Activated naive CD4-positive, alpha-beta T cell treated with anti-CD3 and anti-CD28 coated beads, Interleukin-2, amount 50 U/mL, for 24 hours (primary cell): ENCODE measurements at regions not wholly inside any gene's neighbourhood (a gene's known extent, or its start where the extent isn't known, plus 50 kb on each side); places are given as distances from the start of the nearest gene placed in this dataset.
A peak's percentile ranks its signal among the peaks of the same experiment; 100 is the strongest.

ENCODE experiments used
- H3K27ac Mint-ChIP-seq: one replicate; pipeline ENCODE4 v1.8.0; 2021; ENCODE audit warnings: mild to moderate bottlenecking, mixed read lengths
- H3K27me3 Mint-ChIP-seq: one replicate; pipeline ENCODE4 v1.8.0; 2021; ENCODE audit warnings: mixed read lengths
- H3K36me3 Mint-ChIP-seq: one replicate; pipeline ENCODE4 v1.8.0; 2021; ENCODE audit warnings: mixed read lengths
- H3K4me1 Mint-ChIP-seq: one replicate; pipeline ENCODE4 v1.8.0; 2021; ENCODE audit warnings: mixed read lengths
- H3K4me3 Mint-ChIP-seq: one replicate; pipeline ENCODE4 v1.8.0; 2021; ENCODE audit warnings: mild to moderate bottlenecking, mixed read lengths
- H3K9me3 Mint-ChIP-seq: one replicate; pipeline ENCODE4 v1.8.0; 2021; ENCODE audit warnings: mixed read lengths

- Mint-ChIP-seq H3K9me3 (no peaks in the 10 kb centered on the region), H3K27me3 (peaks cover 1% of the 10 kb centered on the region), H3K27ac (no peak overlapping the region), H3K4me3 (no peak overlapping the region), H3K36me3 (no peaks in the 10 kb centered on the region), H3K4me1 (no peaks in the 10 kb centered on the region)
Measured at GRCh38 chr2:239516286-239516953, 115.6 kb upstream of the HDAC4 start.

GRCh38 chr2:239514754-239515530, 114.1 kb upstream of the HDAC4 start:
- Mint-ChIP-seq H3K9me3 (no peaks in the 10 kb centered on the region), H3K4me3 (no peak overlapping the region), H3K27me3 (no peaks in the 10 kb centered on the region)

GRCh38 chr2:239512054-239512453, 111.2 kb upstream of the HDAC4 start:
- H3K4me1 Mint-ChIP-seq: no peaks in the 10 kb centered on the region
- H3K4me3 Mint-ChIP-seq: no peak overlapping the region
- no peaks in the 10 kb centered on the region for H3K9me3 Mint-ChIP-seq
- no peaks in the 10 kb centered on the region for H3K36me3 Mint-ChIP-seq
- H3K27ac Mint-ChIP-seq: no peak overlapping the region
- H3K27me3 Mint-ChIP-seq: no peaks in the 10 kb centered on the region

More at GRCh38 chr2:239514754-239515530, 114.1 kb upstream of the HDAC4 start:
- Mint-ChIP-seq H3K36me3 (no peaks in the 10 kb centered on the region), H3K27ac (no peak overlapping the region), H3K4me1 (no peaks in the 10 kb centered on the region)

- Mint-ChIP-seq H3K4me3 (no peak overlapping the region), H3K36me3 (no peaks in the 10 kb centered on the region), H3K27me3 (no peaks in the 10 kb centered on the region), H3K4me1 (no peaks in the 10 kb centered on the region), H3K9me3 (no peaks in the 10 kb centered on the region), H3K27ac (no peak overlapping the region)
Measured at GRCh38 chr2:239509373-239510143, 108.7 kb upstream of the HDAC4 start.

GRCh38 chr2:239508261-239508660, 107.4 kb upstream of the HDAC4 start:
- H3K27ac Mint-ChIP-seq: no peak overlapping the region
- no peaks in the 10 kb centered on the region for H3K4me1 Mint-ChIP-seq
- no peaks in the 10 kb centered on the region for H3K36me3 Mint-ChIP-seq
- no peaks in the 10 kb centered on the region for H3K27me3 Mint-ChIP-seq
- no peak overlapping the region for H3K4me3 Mint-ChIP-seq
- H3K9me3 Mint-ChIP-seq: no peaks in the 10 kb centered on the region

- Mint-ChIP-seq H3K4me3 (no peak overlapping the region), H3K36me3 (no peaks in the 10 kb centered on the region), H3K4me1 (no peaks in the 10 kb centered on the region), H3K9me3 (no peaks in the 10 kb centered on the region), H3K27ac (no peak overlapping the region), H3K27me3 (no peaks in the 10 kb centered on the region)
Measured at GRCh38 chr2:239507576-239508258, 106.9 kb upstream of the HDAC4 start.

- Mint-ChIP-seq H3K4me3 (no peak overlapping the region), H3K27ac (no peak overlapping the region), H3K27me3 (no peaks in the 10 kb centered on the region), H3K9me3 (no peaks in the 10 kb centered on the region), H3K36me3 (no peaks in the 10 kb centered on the region), H3K4me1 (no peaks in the 10 kb centered on the region)
Measured at GRCh38 chr2:239506961-239507360, 106.1 kb upstream of the HDAC4 start.

- no peaks in the 10 kb centered on the region for H3K27me3 Mint-ChIP-seq
- H3K27ac Mint-ChIP-seq: no peak overlapping the region
- no peaks in the 10 kb centered on the region for H3K36me3 Mint-ChIP-seq
- H3K9me3 Mint-ChIP-seq: no peaks in the 10 kb centered on the region
- no peaks in the 10 kb centered on the region for H3K4me1 Mint-ChIP-seq
- no peak overlapping the region for H3K4me3 Mint-ChIP-seq
Measured at GRCh38 chr2:239506101-239506857, 105.5 kb upstream of the HDAC4 start.

- Mint-ChIP-seq H3K9me3 (no peaks in the 10 kb centered on the region), H3K4me3 (no peak overlapping the region), H3K27ac (peak overlapping the region; percentile 56), H3K27me3 (no peaks in the 10 kb centered on the region), H3K4me1 (no peaks in the 10 kb centered on the region), H3K36me3 (no peaks in the 10 kb centered on the region)
Measured at GRCh38 chr2:239504643-239505235, 103.9 kb upstream of the HDAC4 start.

GRCh38 chr2:239502430-239503186, 101.8 kb upstream of the HDAC4 start:
- H3K4me3 Mint-ChIP-seq: no peak overlapping the region
- no peaks in the 10 kb centered on the region for H3K9me3 Mint-ChIP-seq
- H3K4me1 Mint-ChIP-seq: no peaks in the 10 kb centered on the region
- peak overlapping the region; percentile 60 for H3K27ac Mint-ChIP-seq
- H3K27me3 Mint-ChIP-seq: no peaks in the 10 kb centered on the region
- H3K36me3 Mint-ChIP-seq: no peaks in the 10 kb centered on the region

GRCh38 chr2:239500574-239501550, 100.0 kb upstream of the HDAC4 start:
- Mint-ChIP-seq H3K4me3 (no peak overlapping the region), H3K4me1 (no peaks in the 10 kb centered on the region), H3K9me3 (no peaks in the 10 kb centered on the region), H3K27me3 (no peaks in the 10 kb centered on the region), H3K36me3 (no peaks in the 10 kb centered on the region), H3K27ac (no peak overlapping the region)

- H3K4me1 Mint-ChIP-seq: no peaks in the 10 kb centered on the region
- H3K27ac Mint-ChIP-seq: no peak overlapping the region
- no peaks in the 10 kb centered on the region for H3K9me3 Mint-ChIP-seq
- H3K4me3 Mint-ChIP-seq: no peak overlapping the region
- H3K27me3 Mint-ChIP-seq: no peaks in the 10 kb centered on the region
- no peaks in the 10 kb centered on the region for H3K36me3 Mint-ChIP-seq
Measured at GRCh38 chr2:239499726-239500573, 99.1 kb upstream of the HDAC4 start.
